Thoracic aorta (tissue), 2 donors: ENCODE measurements at regions not wholly inside any gene's neighbourhood (a gene's known extent, or its start where the extent isn't known, plus 50 kb on each side); places are given as distances from the start of the nearest gene placed in this dataset.

Experiments used
- ATAC-seq: fragments of 150-250 bp; one replicate; pipeline ENCODE4 v1.8.0; 2017; ENCODE audit warnings: low read depth; ENCODE audit not compliant: insufficient number of reproducible peaks, low FRiP score
- DNase-seq: peaks from one replicate; pipeline ENCODE4 v3.0.0-alpha.2; 2020; ENCODE audit warnings: low spot score
- H3K27ac ChIP-seq, 2 donors: fragments of 200-600 bp; sonication (generic); 1 replicate in 1 of 2; 2 replicates in 1 of 2; pipeline ENCODE4 v1.5.1; 2016; ENCODE audit warnings: mild to moderate bottlenecking in 2 of 2, moderate library complexity in 2 of 2
- H3K27me3 ChIP-seq: fragments of 200-600 bp; sonication (generic); replicated peaks from 2 replicates; pipeline ENCODE4 v1.6.0; 2016; ENCODE audit warnings: mild to moderate bottlenecking; ENCODE audit not compliant: insufficient read depth
- H3K36me3 ChIP-seq: fragments of 200-600 bp; sonication (generic); one replicate; pipeline ENCODE4 v1.5.1; 2016
- H3K4me1 ChIP-seq, 2 donors: fragments of 200-600 bp; sonication (generic); 1 replicate in 1 of 2; 2 replicates in 1 of 2; pipeline versions ENCODE4 v1.5.1 to v1.6.0; 2016; ENCODE audit warnings: low read depth in 2 of 2, mild to moderate bottlenecking in 1 of 2; ENCODE audit not compliant: control insufficient read depth in 1 of 2
- H3K4me3 ChIP-seq: fragments of 200-600 bp; sonication (generic); 2 replicates; pipeline ENCODE4 v1.5.1; 2016; ENCODE audit warnings: mild to moderate bottlenecking
- H3K9me3 ChIP-seq: fragments of 200-600 bp; sonication (generic); 2 replicates; pipeline ENCODE4 v1.5.1; 2016
- TF ChIP-seq, protein P1 (sequence below): fragments of 200-600 bp; sonication (generic); IDR thresholded peaks from one replicate; pipeline ENCODE4 v1.5.1; 2019; ENCODE audit warnings: antibody characterized with exemption

DNA sequence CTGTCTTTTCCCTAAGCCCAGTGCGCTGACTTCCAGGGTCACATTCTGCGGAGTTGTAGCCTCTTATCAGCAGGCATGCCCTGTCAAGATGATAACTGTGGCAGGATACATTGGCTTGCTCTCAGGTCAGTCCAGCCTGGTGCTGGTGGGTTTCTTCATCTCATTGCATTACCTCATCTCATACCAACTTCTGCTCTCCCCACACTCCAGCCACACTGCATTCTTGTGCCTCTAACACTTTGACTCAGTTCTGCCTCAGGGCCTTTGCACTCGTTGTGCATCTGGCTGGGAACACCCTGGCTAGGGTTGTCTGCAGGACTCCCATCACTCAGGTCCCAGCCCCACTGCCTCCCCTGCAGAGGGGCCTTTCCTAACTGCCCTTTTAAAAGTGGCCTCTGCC lies 110.3 kb upstream of the BACH2 start:
- DNase-seq (no peak), ATAC-seq (no peak)
- TF ChIP-seq, protein P1, sequence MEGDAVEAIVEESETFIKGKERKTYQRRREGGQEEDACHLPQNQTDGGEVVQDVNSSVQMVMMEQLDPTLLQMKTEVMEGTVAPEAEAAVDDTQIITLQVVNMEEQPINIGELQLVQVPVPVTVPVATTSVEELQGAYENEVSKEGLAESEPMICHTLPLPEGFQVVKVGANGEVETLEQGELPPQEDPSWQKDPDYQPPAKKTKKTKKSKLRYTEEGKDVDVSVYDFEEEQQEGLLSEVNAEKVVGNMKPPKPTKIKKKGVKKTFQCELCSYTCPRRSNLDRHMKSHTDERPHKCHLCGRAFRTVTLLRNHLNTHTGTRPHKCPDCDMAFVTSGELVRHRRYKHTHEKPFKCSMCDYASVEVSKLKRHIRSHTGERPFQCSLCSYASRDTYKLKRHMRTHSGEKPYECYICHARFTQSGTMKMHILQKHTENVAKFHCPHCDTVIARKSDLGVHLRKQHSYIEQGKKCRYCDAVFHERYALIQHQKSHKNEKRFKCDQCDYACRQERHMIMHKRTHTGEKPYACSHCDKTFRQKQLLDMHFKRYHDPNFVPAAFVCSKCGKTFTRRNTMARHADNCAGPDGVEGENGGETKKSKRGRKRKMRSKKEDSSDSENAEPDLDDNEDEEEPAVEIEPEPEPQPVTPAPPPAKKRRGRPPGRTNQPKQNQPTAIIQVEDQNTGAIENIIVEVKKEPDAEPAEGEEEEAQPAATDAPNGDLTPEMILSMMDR: no peak
- Histone ChIP-seq H3K4me1 (no peaks in the 10 kb centered on the region), H3K27ac (no peak overlapping the region), H3K36me3 (no peaks in the 10 kb centered on the region), H3K4me3 (no peak overlapping the region), H3K9me3 (no peaks in the 10 kb centered on the region), H3K27me3 (no peaks in the 10 kb centered on the region)

- DNase-seq (no peak), ATAC-seq (no peak)
- TF ChIP-seq, protein P1: no peak
- H3K9me3 ChIP-seq: no peaks in the 10 kb centered on the region
- no peak overlapping the region for H3K27ac ChIP-seq
- no peak overlapping the region for H3K4me3 ChIP-seq
- no peaks in the 10 kb centered on the region for H3K27me3 ChIP-seq
- no peaks in the 10 kb centered on the region for H3K36me3 ChIP-seq
- no peaks in the 10 kb centered on the region for H3K4me1 ChIP-seq
Observed at GRCh38 chr6:90406142-90406794, 109.6 kb upstream of the BACH2 start.

GRCh38 chr6:90403489-90404381 lies 107.1 kb upstream of the BACH2 start:
- no peaks in the 10 kb centered on the region for H3K4me1 ChIP-seq
- H3K9me3 ChIP-seq: no peaks in the 10 kb centered on the region
- ATAC-seq (no peak), DNase-seq (no peak)
- TF ChIP-seq, protein P1: no peak
- no peaks in the 10 kb centered on the region for H3K27me3 ChIP-seq
- no peaks in the 10 kb centered on the region for H3K36me3 ChIP-seq
- H3K27ac ChIP-seq: no peak overlapping the region
- no peak overlapping the region for H3K4me3 ChIP-seq

DNA sequence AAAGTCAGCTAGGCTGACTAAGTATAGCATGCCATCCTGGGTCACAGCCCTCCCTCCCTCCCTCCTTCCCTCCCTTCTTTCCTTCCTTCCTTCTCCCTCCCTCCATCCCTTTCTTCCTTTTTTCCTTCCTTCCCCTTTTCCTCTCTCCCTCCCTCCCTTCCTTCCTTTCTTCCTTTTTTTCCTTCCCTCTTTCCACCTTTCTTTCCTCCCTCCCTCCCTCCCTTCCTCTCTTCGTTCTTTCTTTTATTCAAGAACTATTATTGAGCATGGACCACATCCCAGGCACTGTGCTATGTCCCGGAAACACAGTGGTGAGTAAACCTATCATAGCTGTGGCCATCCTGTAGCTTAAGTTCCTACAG lies 106.2 kb upstream of the BACH2 start:
- no peaks in the 10 kb centered on the region for H3K36me3 ChIP-seq
- DNase-seq (no peak), ATAC-seq (no peak)
- H3K4me3 ChIP-seq: no peak overlapping the region
- H3K27me3 ChIP-seq: no peaks in the 10 kb centered on the region
- TF ChIP-seq, protein P1: no peak
- H3K27ac ChIP-seq: no peak overlapping the region
- H3K9me3 ChIP-seq: no peaks in the 10 kb centered on the region
- H3K4me1 ChIP-seq: no peaks in the 10 kb centered on the region

- H3K27ac ChIP-seq: no peak overlapping the region
- no peaks in the 10 kb centered on the region for H3K9me3 ChIP-seq
- no peaks in the 10 kb centered on the region for H3K4me1 ChIP-seq
- no peak for ATAC-seq
- H3K36me3 ChIP-seq: no peaks in the 10 kb centered on the region
- DNase-seq: no peak
- TF ChIP-seq, protein P1: no peak
- H3K27me3 ChIP-seq: no peaks in the 10 kb centered on the region
- no peak overlapping the region for H3K4me3 ChIP-seq
Observed at GRCh38 chr6:90401933-90402830, 105.5 kb upstream of the BACH2 start.
